ENCODE measurements at regions not wholly inside any gene's neighbourhood (a gene's known extent, or its start where the extent isn't known, plus 50 kb on each side); places are given as distances from the start of the nearest gene placed in this dataset.

- no peak for TF ChIP-seq POLR2A (IDR thresholded peaks at IDR 0.05)
- no peak for TF ChIP-seq CTCF (IDR thresholded peaks at IDR 0.05)
Measured at GRCh38 chr11:23897453-23898286, 599.2 kb upstream of the LUZP2 start.

Measured in esophagus squamous epithelium (tissue), 4 donors.